GM18867 (cell line): ENCODE measurements at regions not wholly inside any gene's neighbourhood (a gene's known extent, or its start where the extent isn't known, plus 50 kb on each side); places are given as distances from the start of the nearest gene placed in this dataset.

Source experiments
- ATAC-seq: cut with Tn5 transposase; IDR thresholded peaks from one replicate; pipeline ENCODE4 v1.9.1; 2021; ENCODE audit warnings: mild to moderate bottlenecking, moderate library complexity; ENCODE audit not compliant: unreplicated experiment

DNA sequence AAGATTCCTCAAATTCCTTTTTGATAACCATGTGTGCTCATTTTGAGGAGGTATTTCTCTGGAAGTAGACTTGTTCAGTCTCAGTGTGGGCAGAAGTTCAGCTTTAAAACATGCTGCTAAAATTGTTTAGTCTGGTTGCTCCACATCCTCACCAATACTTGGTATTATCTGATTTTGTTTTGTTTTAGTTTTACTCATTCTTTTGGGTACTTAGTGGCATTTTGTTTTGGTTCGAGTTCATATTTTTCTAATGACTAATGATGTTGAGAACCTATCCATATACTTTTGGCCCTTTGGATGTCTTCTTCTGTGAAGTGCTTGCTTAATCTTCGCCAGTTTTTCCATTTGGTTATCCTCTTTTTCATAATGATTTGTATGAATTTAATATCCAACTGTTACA is 694.2 kb upstream of the FZD8 start:
- ATAC-seq = no peak

DNA sequence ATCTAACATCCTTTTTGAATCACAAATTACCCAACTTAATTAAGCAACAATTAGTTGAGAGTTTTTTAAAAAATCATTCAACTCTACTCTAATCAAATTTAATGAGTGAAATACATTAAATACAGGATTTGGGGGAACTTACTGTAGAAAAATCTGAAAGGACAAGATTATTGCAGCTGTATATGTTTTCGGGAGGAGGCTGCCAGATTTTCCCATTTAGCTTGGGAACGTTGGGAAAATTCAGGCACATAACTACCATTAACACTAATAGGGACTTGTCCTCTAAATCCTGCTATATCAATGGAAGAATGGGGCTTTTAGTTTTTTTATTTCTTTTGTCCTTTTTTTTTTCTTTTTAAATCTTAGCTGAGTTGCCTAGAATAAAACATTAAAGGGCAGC is 691.4 kb upstream of the FZD8 start:
- ATAC-seq = no peak

DNA sequence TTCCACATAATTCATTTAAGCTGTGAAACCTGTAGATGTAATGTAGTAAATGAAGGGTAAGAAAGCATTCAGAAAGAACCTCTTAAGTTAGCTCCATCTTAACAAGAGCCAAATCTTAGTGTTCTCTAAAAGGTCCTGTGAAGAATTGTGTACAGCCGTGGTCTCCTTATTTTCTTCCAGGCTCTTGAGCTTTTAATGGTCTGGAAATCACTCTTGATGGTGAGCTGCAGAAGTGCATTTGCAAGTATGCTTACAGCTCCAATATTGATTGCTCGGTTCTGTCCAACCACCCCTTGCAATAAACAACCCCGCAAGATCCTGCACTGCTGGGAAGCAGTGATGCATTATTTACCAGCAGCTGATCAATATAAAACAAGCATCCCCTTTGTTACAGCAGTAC is 690.8 kb upstream of the FZD8 start:
- no peak for ATAC-seq

DNA sequence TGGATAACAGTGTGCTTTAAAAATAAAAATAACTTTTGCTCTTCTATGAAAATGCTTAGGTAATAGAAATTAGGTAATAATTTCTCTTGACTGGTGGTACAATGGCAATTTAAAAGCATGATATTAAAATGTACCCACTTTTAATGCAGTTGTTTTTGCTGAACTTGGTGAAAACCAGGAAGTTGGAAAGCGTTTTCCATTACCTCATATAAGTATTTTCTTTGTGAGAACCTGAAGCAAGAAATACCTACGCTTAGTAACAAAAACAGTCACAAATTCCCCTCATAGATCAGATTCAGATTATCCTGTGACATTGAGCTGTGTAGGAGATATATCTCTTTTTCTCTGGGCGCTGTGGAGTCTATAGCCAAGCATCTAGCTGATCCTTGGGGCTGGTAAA is 689.0 kb upstream of the FZD8 start:
- ATAC-seq = no peak

DNA sequence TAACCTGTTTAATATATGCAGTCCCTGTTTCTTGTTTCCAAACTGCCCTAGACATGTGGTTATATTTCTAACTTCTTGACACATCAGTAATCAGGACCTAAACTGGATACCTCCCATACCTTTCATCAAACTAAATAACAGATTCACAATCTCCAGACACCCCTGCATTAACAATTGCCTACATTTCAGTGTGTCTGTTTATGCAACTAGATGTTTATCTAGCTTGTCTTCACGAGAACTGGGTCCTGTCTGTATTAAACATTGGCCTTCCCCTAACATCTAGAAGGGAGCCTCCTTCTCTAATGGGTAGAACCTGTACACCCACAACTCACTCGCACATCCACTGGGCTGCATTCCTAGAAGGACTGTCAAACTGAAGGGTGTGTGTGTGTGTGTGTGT is 683.7 kb upstream of the FZD8 start:
- no peak for ATAC-seq

DNA sequence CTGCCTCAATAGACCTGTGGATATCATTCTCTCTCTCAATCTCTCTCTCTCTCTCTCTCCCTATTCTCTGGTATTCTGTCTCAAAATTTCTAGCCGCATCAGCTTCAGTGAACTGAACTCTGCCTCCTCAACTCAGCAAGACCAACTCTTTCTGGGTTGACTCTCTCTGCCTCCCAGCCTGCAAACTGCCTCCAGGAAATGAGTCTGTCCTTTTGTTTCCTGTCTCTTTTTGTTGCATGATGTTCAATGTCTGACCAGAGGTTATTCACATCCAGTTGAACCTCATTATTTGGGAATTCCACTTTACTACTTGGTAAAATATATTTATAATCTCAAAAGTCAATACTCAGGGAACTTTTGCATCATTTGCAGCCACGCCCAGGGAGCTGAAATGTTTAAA is 682.7 kb upstream of the FZD8 start:
- ATAC-seq = no peak

DNA sequence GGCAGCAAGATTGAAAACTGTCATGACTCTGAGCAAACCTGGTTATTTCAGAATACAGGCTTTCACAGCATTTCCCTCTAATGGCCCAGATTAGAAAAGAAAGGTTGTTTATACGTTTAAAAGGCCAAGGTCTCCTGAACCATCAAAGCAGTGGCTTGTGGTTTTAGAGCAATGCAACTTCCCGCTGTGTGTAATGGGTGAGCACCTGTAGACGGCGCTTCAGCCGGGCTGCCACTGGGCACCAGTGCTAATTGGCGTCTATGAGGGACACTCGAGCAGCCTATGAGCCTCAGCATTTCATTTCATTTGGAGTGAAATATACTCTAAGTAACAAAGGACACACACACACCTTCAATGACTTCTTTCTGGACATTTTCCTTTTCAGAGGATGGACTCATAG is 671.0 kb upstream of the FZD8 start:
- ATAC-seq = no peak

DNA sequence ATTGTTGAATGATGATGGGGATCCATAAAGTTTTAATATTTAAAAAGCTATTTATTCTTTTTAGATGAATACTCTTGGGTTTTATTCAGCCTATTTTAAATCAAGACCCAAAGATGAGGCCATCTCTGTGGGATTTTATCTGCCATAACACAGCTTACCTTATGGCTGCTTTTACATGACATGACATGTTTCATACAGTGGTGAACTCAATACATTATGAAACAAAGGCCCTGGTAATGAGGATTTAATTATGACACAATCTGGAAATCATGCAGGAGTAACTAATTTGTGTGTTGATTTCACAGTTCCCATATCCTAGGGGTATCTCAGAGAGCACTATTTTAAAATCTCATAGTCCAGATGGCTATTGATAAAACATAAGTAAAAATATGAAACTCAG is 661.8 kb upstream of the FZD8 start:
- no peak for ATAC-seq

DNA sequence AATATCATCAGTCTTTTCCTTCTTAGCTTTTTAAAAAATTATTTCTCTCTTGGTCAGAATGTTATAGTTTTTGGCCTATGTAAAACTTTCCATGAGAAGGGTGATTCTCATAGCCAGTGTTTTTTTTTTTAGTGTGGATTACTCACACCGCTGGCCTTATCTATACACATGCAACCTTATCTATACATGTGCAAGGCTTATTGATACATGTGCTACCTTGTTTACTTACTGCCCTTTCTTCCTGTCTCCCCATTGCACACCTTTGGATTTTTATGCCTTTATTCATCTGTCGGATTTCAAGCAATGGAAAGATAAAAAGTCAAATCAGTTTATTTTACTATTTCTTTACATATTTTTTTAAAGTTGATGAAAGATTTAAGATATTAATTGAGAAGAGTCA is 660.0 kb upstream of the FZD8 start:
- no peak for ATAC-seq

DNA sequence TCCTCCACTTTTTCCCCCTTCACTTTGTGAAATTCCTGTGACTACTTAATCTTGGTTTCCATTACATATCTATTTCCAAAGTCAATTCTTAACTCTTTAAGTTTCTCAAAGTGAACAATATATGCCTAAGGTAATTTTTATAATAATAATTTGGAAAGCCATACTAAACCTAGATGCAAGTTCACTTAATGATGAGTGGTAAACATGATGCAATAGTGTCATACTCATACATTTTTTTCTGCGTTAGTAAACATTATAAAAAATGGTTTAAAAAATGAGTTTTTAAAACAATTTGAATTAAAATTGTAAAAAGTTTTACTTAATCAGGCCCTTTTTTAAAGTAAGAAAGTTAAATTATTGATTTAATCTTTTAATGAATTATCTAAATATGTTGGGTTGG is 659.4 kb upstream of the FZD8 start:
- ATAC-seq = no peak

DNA sequence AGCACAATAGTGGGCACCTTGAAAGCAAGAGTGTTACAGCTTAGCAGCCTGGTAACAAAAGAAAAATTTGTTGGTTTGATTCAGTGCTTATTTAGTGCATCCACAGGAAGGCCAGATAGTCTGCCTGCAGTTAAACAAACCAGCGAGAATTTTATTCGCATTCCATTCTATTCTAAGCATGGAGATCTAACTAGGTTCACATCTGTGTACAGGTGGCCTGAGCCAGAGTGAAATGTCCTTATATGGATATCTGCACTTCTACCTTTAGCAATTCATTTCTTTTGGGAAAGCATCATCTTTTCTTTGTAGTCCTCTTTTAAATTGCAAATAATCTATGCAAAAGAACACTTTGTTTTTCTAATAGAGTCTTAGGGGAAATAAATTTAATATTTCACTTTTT is 659.0 kb upstream of the FZD8 start:
- ATAC-seq = no peak

DNA sequence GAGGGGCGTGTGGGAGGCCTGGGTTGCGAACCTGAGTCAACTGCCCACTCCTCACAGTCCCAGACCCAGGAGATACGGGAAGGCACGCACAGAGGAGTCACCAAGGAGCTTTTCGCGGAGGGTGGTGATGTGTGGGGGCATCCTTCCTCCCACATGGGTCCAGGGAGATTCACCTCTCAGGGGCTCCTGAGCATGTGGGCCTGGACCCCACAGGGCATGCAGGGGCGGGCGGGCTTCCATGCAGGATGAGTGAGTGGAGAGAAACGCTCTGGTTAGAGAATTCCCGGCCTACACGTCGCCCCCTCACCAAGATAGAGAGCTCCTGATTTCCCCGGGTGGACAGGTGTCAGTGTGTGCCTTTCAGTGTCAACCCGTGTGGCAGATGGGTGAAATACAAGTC is 641.7 kb upstream of the FZD8 start:
- ATAC-seq = no peak

DNA sequence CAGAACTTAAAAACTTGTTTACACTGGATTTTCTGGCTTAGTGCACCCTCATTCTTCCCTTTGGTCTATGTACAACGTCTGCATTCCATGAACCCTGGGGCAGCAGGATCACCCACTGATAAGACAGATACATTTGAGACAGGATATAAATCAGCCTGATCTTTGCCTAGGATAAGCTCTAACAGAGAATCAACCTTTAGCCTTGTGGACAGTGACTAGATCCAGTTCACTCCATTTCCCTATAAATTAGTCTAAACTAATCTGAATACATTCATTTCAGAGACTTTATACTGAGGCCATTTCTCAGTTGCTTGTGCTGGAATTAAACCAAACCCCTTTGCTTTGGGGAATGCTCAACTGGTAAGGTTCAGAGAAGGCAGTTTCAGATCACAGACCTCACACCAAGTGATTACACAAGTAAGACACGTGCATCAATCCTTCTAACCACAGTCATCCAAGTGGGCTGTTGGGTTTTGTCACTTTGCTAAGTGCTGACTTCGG is 639.8 kb upstream of the FZD8 start:
- no peak for ATAC-seq

DNA sequence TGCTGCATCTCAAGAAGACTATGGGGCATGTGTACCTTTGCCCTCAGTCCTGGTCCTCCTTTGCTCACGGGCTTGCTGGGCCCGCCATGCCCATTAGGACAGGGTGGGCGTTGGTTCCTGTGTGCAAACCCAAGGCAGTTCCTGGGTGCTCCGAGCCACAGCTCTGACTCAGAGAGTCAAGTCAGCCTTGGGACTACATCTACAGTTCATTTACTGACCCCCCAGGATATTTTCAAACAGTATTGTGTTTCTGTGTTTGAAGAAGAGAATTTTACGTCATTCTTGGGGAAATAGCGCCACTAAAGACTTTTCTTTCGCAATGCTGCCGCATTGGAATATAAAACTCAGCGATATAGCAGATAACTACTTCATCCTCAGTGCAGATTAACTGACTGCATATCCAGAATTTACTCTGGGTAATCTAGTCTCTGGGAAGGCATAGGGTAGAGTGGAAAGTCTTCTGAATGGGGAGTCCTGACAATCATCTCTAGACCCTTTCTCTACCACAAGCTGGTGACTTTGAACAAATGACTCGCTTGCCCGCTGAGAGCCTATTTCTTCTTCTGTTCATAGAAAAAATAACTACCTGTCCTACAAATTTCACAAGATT is 638.9 kb upstream of the FZD8 start:
- no peak for ATAC-seq

DNA sequence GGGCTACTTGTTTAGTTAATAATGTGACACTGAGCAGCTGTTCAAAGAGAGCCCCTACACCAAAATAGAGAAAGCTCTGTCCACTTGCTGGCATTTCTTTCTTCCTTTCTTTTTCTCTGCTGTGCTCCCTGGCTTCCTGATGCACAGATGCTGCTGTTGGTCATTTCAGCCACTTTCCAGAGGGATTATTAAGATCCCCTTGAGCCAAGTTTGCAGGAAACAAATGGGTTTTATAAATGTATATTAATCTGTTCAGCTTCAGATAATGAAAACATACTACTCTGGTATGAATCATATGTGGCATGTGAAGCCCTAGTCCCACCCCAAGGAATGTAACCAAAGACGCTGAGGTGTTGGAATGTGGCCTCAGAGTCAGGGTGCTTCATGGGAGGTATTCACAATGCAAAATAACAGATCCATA is 638.2 kb upstream of the FZD8 start:
- ATAC-seq = no peak

DNA sequence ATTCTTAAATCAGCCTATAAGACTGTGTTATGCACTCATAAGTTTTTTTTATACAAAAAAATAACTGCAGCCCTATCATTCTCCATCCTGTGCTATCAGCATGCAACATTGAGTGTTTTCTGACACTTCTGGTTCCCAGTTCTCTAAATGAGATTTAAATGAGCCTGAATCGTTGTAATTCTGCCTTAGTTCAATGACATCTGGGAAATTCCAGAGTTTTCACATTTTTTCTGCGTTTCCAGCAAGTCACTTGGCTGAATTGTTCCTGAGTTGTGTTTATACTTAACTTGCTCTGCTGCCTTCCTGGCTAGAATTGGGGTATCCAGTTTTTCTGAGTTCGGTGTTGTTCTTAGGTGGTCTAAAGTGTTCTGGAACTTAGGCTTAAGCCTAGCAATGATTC is 636.1 kb upstream of the FZD8 start:
- no peak for ATAC-seq

DNA sequence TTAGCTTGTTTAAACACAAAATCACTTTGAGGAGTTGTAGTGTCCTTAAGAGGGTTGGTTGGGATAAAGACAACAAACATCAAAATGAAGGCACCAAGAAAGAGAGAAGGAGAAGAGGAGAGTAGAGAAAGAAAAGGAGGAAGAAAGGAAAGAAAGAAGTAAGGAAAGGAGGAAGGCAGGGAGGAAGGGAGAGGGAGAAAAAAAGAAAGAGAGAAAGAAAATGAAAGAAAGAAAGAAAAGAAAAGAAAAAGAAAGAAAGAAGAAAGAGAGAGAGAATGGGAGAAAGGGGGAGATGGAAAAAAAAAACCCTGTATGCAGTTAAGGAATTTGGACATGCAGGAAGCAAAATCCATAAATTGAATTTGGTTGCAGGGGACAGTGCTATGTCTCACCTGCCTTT is 635.4 kb upstream of the FZD8 start:
- ATAC-seq = no peak

DNA sequence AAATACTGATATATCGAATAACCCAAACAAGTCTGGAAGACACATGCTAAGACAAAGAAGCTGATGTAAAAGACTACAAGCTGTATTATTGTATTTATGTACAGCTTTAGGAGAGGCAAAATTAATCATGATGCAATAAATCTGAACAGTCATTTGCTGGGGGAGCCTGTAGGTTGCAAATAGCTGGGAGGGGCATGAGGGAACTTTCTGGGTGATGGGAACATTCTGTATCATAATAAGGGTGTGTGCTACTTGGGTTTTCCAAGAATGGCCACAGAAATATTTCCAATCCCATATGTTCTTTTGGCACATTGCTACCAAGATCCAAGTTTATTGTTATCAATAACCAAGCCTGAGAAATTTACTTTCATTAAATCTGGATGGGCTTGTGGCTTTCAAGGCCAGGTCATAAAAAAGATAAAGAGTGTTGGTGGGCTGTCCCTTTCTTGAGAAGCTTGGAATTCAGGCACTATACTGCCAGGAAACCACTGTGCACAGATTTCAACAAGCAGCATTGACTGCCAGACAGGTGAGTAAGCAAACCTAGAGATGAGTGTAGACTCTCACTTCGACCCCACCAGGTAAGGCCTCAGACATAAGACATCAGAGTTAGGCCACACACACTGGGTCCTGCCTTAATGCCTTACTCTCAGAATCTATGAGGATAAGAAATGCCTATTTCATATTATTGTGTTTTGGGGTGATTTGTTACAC is 629.7 kb upstream of the FZD8 start:
- no peak for ATAC-seq

DNA sequence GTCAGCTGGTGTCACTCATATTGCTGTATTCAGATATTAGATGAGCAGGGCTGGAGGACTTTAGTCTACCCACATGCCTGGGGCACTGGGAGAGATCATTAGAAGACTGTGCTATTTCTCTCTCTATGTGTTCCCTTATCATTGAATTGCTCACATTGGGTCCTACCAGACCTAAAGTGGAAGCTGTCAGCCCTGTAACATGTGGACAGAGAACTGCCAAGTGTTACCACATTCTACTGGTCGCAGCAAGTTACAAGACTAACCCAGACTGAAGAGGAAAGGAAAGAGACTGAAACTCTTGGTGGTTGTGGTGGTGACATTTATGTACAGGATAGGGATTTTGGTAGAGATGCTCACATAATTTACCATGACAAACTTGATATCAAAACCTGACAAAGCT is 627.1 kb upstream of the FZD8 start:
- no peak for ATAC-seq

DNA sequence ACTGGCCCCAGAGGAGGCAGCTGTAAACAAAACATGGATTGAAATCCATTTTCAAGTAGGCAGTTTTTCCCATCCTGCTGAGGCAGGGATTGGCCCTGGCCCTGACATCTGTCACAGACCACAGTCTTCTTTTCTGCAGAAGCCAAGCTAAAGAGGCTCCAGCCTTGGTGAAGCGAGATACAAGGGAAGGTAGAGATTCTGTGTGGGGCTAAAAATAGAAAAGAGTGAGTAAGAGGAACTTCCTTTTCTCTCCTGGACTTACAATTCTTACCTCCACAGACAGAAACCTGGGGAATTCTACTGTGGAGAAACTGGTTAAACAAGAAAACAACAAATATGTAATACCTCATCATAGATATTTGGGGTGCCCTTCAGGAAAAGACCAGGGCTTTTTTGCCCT is 624.8 kb upstream of the FZD8 start:
- no peak for ATAC-seq

DNA sequence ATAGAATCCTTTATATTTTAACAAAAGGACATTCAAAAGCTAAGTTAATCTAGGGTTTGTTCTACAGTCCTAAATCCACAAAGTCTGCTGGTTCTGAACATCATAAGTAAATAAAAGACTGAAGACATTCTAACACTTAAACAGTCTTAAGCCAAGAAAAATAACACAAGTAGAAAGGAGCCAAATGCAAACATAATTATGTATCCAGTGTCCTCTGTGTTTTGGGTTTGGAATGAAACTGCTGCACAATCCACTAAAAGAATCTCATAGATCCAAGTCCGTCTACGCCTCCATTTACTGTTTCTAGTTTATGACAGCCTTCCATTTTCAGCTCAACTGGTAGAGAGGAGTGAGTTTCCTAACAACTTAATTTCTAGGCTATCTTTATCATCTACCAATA is 623.6 kb upstream of the FZD8 start:
- no peak for ATAC-seq

DNA sequence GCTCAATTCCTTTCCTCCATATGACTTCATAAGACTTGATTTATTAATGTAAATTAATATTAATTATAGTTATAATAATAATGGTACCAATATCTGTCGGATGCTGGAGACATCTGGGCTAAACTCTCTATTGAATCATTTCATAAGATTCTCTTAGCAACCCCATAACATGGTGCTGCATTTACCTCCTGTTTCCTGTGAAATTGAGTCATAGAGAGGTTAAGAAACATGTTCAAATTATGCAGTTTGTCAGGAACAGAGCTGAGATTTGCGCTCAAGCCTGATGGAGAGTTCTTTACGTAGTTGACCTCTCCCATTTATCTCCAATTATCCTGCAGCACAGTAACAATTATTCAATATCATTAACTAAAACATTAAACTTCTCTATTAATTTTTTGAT is 621.8 kb upstream of the FZD8 start:
- no peak for ATAC-seq

DNA sequence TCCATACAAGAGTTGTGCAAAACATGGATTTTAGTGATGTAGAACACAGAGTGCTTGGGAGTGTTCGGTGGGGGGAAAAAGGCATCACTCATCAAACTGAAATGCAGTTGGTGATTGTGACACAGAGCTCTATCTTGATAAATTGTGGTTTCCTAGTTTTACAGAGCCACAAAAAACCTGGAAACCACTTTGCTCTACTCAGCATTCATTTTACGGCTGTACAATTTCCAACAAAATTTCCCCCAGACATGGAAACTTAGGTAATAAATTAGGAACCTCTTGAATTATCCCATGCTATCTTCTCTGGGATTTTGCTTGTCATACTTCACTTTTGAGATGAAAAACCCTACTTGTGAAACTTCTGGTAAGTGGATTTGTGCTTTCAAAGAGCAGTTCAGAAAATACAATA is 614.9 kb upstream of the FZD8 start:
- no peak for ATAC-seq
